ENCODE measurements at regions not wholly inside any gene's neighbourhood (a gene's known extent, or its start where the extent isn't known, plus 50 kb on each side); places are given as distances from the start of the nearest gene placed in this dataset.

DNA sequence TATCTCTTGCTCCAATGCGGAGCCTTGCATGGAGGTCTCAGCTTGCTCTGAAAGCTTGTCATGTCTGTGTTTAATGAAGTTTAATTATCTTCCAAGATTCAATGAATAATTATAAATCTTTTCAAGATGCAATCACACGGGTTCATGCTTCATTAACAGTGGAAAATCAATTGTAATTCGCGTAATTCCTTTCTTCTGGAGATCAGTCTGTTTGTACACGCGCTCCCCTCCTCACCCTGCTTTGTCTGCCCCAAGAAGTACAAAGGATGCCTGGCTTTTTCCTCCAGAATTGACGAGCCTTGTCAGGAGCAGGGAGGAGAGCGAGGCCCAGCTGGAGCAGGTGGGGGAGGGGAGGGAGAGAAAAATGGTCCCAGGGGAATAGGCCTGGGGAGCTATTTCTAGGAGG lies 65.0 kb upstream of the DISP3 start:
- no peak for TF ChIP-seq CTCF (IDR thresholded peaks at IDR 0.05; ENCODE audit: insufficient read depth, missing control alignments)
- peak; percentile 27 for DNase-seq (ENCODE audit: insufficient read length, low spot score)
- no peak for FAIRE-seq

GRCh38 chr1:11414926-11415538 lies 63.9 kb upstream of the DISP3 start:
- DNase-seq (ENCODE audit: insufficient read length, low spot score) = no peak
- no peak for FAIRE-seq
- TF ChIP-seq CTCF (IDR thresholded peaks at IDR 0.05; ENCODE audit: insufficient read depth, missing control alignments) = no peak

GRCh38 chr1:11417162-11417561 lies 61.8 kb upstream of the DISP3 start:
- DNase-seq (ENCODE audit: insufficient read length, low spot score) (no peak), FAIRE-seq (no peak)
- no peak for TF ChIP-seq CTCF (IDR thresholded peaks at IDR 0.05; ENCODE audit: insufficient read depth, missing control alignments)

GRCh38 chr1:11418056-11418455 lies 60.9 kb upstream of the DISP3 start:
- no peak for TF ChIP-seq CTCF (IDR thresholded peaks at IDR 0.05; ENCODE audit: insufficient read depth, missing control alignments)
- DNase-seq (ENCODE audit: insufficient read length, low spot score) (no peak), FAIRE-seq (no peak)

DNA sequence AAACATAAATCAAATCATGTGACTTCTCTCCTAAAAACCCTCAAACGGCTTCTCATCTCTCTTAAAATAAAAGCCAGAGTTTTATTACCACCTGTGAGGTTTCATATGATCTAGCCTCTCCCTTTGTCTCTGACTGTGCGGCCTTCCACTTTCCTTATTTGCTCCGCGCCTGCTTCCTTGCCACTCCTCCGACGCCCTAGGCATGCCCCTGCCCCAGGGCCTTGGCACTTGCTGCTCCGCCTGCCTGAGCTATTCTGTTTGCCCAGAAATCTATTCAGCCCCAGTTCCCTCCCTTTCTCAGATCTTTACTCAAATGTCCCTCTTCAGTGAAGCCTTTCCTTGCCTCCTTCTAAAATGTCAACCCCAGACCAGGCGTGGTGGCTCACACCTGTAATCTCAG lies 57.5 kb upstream of the DISP3 start:
- no peak for TF ChIP-seq CTCF (IDR thresholded peaks at IDR 0.05; ENCODE audit: insufficient read depth, missing control alignments)
- DNase-seq (ENCODE audit: insufficient read length, low spot score) (no peak), FAIRE-seq (no peak)

DNA sequence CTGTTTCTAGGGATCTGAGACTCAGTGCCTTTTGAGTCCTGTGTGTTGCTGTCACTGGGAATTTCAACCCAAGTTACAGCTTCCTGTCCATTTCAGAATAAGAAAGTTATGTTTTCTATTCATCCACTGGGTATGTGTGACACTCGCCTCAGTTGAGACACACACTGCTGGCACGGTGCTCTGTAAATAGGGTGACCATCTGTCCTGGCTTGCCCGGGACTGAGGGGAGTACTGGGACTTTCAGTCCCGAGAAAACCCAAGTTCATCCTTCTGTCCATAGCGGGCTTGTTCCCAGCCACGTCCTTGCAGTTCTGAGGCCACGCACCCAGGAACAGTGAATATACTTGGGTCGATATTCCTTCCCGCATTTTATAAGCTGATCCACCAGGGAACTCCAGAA lies 56.3 kb upstream of the DISP3 start:
- no peak for TF ChIP-seq CTCF (IDR thresholded peaks at IDR 0.05; ENCODE audit: insufficient read depth, missing control alignments)
- DNase-seq (ENCODE audit: insufficient read length, low spot score) = no peak
- no peak for FAIRE-seq

DNA sequence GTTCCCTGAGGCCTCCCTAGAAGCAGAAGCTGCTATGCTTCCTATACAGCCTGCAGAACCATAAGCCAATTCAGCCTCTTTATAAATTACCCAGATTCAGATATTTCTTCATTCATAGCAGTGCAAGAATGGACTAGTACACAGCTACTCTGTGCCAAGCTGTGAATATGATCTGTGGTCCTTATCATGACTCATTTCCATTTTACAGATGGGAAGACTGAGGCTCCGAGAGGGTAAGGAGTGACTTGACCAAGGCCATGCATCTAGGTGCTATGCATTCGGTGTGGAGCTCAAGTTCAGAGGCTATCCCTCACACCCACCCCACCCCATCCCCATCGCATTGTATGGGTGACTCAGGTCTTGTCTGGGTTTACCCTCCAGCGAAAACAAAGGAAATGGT lies 52.3 kb upstream of the DISP3 start:
- no peak for TF ChIP-seq CTCF (IDR thresholded peaks at IDR 0.05; ENCODE audit: insufficient read depth, missing control alignments)
- DNase-seq (ENCODE audit: insufficient read length, low spot score) (no peak), FAIRE-seq (no peak)

Data from D721Med (cell line).